ENCODE measurements at regions not wholly inside any gene's neighbourhood (a gene's known extent, or its start where the extent isn't known, plus 50 kb on each side); places are given as distances from the start of the nearest gene placed in this dataset.

DNA sequence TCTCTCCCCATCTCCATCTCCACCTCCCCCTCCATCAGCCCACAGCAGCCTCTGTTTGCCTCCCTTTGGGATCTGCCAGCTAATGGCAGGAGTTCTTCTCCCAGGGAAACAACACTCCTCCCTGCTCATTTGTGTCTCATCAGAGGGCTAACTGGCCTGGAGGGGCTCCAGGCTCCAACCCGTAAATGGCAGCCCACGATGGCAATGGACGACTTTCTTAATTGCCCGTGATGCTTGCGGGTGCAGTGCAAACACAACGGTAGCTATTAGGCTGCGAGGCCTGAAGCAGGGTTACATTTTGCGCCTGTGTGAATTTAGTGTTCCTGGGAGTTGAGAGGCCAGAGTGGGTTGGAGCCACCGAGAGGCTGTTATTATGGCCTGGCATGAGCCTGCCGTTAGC lies 285.1 kb downstream of the TNS1 start:
- no peak for DNase-seq

- DNase-seq = no peak
These were observed 287.3 kb downstream of the TNS1 start for GRCh38 chr2:217715484-217715883.

GRCh38 chr2:217714287-217714751 lies 288.5 kb downstream of the TNS1 start:
- DNase-seq = no peak

DNA sequence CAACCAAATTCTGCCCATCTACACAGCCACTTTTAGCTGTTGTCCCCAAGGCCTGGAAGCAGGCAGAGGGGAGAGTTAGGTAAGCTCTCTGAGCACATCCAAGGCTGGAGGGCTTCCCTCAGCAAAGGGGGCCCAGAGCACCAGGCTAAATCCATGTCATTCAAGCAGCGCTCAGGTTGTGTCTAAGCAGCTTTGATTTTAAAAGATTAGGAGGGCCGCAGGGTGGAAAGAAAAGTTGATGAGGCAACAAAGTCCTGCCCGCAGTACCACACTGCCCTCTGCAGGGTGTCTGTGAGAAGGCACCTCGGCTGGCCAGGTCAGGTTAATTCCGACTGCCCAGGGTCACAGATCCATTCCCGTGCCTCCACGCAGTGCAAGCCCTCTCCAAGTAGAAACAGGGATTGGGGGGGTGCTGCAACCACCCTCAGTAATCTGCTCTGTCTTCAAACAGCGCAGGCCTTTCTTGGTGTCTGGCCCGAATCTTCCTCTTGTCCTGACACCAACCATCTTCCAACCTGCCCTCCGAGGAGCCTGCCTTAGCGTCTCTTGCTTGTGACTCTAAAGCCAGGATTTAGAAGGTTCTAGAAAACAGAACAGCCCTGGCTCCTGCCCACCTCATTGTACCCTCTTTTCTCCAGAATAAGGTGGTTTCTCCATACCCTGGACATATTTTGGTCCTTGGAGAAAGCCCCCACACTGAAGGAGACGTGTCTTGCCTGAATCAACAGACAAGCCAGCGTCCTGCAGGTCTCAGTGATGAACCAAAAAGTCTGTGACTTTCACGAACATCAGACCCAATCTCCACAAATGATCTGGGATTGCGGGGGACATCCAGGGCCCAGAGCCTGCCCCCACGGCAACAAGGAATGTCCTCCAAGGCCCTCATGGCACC lies 289.2 kb downstream of the TNS1 start:
- peak; percentile 56 for DNase-seq

GRCh38 chr2:217712431-217712830 lies 290.4 kb downstream of the TNS1 start:
- DNase-seq = no peak

- DNase-seq = no peak
These were observed 291.6 kb downstream of the TNS1 start for GRCh38 chr2:217711188-217711587.

DNA sequence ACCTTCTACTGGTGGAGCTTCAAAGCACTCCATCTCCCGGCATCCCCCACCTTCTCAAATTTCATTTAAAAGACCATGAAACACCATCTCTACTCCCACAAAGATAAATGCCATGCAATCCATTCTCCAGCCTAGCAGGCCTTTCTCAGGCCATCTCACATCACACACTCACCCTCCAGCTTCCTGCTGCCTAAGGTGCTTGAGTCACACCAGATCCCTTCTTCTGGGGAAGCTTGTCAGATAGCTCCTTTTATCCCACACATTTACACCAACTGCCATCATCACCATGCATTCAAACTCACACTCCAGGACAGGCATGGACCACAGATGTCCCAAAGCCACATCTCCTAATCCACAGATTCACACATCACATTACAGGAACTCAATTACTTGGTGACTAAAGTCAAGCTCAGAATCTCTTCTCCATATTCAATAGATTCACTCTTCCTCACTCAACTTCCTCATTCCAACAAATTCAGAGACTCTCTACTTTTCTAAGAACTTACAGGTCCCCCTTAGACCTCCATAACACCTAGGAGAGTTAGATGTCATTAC lies 292.5 kb downstream of the TNS1 start:
- DNase-seq = no peak

- DNase-seq = no peak
These were observed 293.2 kb downstream of the TNS1 start for GRCh38 chr2:217709478-217710210.

- no peak for DNase-seq
These were observed 295.6 kb downstream of the TNS1 start for GRCh38 chr2:217707131-217707611.

DNA sequence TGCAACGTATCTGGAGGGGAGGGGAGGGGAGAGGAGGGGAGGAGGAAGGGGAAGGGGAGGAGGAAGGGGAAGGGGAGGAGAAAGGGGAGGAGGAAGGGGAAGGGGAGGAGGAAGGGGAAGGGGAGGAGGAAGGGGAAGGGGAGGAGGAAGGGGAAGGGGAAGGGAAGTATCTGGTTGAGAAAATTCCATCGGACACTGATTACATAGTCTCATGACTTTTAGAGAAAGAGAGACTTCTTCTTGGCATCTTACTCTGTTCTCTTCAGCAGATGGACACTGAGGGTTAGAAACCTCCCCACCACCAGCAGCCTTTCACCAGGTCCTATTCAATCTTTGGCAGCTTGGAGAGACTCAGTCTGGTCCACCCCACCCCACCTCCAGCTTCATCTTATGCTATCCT lies 296.3 kb downstream of the TNS1 start:
- no peak for DNase-seq

DNA sequence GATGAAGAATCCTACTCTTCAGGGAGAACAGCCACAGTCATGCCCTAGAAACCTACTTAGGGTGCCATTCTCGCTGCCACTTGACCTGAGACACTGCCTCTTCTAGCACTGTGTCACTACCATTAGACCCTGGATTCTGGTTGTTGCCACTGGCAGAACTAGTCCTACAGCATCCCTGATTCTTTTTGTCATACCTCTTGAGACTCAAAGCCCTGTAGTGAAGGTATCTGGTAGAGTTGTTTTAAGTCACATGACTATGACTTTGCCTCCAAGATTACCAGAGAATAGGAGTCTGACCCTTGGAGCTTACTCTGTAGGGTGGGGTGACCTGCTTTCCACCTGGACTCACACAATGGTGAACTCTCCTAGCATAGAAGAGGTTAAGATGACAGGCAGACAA lies 296.7 kb downstream of the TNS1 start:
- no peak for DNase-seq

- no peak for DNase-seq
These were observed 297.3 kb downstream of the TNS1 start for GRCh38 chr2:217705461-217705860.

GRCh38 chr2:217703999-217704398 lies 298.8 kb downstream of the TNS1 start:
- no peak for DNase-seq

DNA sequence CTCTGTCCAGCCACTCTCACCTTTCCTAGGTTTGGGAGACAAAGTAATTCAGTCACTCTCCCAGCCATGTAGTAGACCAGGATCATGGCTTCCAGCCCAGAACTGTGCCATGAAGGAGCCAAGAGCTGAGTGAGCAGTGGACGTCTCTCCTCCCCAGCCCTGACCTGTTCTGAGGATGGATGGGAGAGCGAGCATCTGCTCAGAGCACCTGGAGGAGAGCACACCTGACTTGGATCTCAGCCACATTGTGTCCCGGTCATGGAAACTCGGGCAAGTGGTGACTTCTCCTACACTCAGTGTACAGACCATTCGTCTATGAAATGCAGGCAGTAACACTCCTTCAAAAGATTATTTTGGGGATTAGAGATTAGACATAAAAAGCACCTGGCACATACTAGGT lies 299.7 kb downstream of the TNS1 start:
- DNase-seq = no peak

DNA sequence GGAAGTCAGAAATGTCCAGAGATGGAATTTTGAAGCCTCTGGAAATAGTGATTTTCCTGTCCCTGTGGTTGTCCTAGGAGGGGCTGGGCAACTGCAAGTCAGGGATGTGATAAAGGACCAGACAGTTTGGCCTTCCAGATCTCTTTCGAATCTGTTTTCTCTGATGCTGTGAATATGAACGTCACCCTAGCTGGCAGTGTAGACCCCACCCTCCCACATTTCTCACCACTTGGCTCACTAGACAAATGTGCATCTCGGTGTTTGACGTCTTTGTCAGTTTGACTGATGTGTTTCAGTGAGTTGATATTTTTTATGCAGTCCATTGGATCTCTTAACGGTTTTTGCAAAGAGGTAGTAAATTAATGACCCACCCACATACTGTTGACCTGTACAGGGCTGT lies 301.2 kb downstream of the TNS1 start:
- DNase-seq = no peak

GRCh38 chr2:217698691-217699090 lies 304.1 kb downstream of the TNS1 start:
- no peak for DNase-seq

GRCh38 chr2:217695033-217695520 lies 307.7 kb downstream of the TNS1 start:
- DNase-seq = no peak

GRCh38 chr2:217694291-217694690 lies 308.5 kb downstream of the TNS1 start:
- DNase-seq = no peak

DNA sequence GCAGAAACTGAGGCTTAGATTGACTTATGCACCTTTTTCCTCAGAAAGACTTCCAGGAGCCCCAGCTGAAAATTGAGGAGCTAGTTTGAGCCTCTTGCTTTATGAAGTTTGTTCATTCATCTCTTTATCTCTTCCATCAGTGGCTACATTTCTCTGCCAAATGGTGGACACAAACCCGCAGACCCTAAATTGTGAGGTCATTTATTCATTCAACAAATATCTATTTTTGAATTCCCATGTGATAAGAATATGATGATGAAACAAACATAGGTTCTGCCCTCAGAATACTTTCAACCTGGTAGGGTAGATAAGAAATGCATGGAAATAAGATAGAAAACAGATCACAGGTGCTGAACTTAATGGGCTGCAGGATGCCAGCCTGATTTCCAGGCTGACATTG lies 309.4 kb downstream of the TNS1 start:
- DNase-seq = no peak

DNA sequence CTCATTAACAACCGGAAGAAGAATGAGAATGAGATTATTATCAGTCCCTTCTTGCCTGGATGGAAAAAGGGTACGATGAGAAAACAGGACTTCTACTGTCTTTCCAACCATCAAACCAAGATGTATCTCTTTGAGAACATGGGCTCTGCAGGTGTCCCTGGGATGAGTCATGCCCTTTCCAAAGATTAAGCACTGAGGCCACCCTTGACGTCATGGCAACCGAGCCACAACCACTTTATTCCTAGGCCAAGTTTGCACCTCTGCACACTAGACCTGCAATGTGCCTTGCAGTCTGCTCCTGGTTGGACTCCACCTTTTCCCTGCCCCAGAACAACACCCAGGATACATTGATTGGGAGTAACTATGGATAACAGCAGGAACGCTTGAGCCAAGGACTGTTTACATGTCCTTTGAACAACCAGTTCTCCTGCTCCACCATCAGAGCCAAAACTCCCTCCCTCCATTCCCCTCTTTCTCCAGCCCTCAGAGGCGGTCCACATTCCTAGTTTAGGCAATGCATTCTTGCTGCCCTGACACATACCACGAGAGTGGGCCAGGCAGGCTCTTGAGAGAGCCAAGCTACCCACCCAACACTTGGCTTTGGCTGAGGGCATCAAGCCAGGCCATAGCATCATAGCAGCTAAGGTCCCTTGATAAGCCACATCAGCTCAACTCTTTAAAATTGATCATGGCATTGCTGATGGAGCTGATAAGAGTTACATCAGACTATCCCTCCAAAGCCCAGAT lies 310.7 kb downstream of the TNS1 start:
- DNase-seq = no peak

GRCh38 chr2:217691516-217691915 lies 311.3 kb downstream of the TNS1 start:
- no peak for DNase-seq

GRCh38 chr2:217689053-217689452 lies 313.7 kb downstream of the TNS1 start:
- no peak for DNase-seq

GRCh38 chr2:217688494-217688893 lies 314.3 kb downstream of the TNS1 start:
- DNase-seq = no peak
